NCI-H748 (cell line): ENCODE measurements at regions not wholly inside any gene's neighbourhood (a gene's known extent, or its start where the extent isn't known, plus 50 kb on each side); places are given as distances from the start of the nearest gene placed in this dataset.

ENCODE experiments used
- DNase-seq: peaks from one replicate; lab custom pipeline; 2025; ENCODE audit not compliant: unreplicated experiment; lab: John Stamatoyannopoulos, UW

GRCh38 chr5:58259685-58260152, 200.2 kb downstream of the PLK2 start:
- DNase-seq: no peak

GRCh38 chr5:58258984-58259684, 200.8 kb downstream of the PLK2 start:
- no peak for DNase-seq

- no peak for DNase-seq
Measured at GRCh38 chr5:58255970-58256369, 203.9 kb downstream of the PLK2 start.

- DNase-seq: no peak
Measured at GRCh38 chr5:58255386-58255785, 204.5 kb downstream of the PLK2 start.

- no peak for DNase-seq
Measured at GRCh38 chr5:58248221-58248620, 211.7 kb downstream of the PLK2 start.

GRCh38 chr5:58246461-58246944, 213.4 kb downstream of the PLK2 start:
- no peak for DNase-seq

GRCh38 chr5:58245476-58245840, 214.4 kb downstream of the PLK2 start:
- DNase-seq: peak; percentile 42

GRCh38 chr5:58244819-58245475, 214.9 kb downstream of the PLK2 start:
- no peak for DNase-seq

GRCh38 chr5:58241389-58241788, 218.5 kb downstream of the PLK2 start:
- no peak for DNase-seq

- DNase-seq: no peak
Measured at GRCh38 chr5:58240322-58240721, 219.6 kb downstream of the PLK2 start.

- DNase-seq: no peak
Measured at GRCh38 chr5:58239731-58240130, 220.2 kb downstream of the PLK2 start.

GRCh38 chr5:58239045-58239444, 220.8 kb downstream of the PLK2 start:
- no peak for DNase-seq

GRCh38 chr5:58236498-58236897, 223.4 kb downstream of the PLK2 start:
- DNase-seq: no peak

- no peak for DNase-seq
Measured at GRCh38 chr5:58235299-58235698, 224.6 kb downstream of the PLK2 start.

GRCh38 chr5:58232130-58232529, 227.8 kb downstream of the PLK2 start:
- no peak for DNase-seq

- no peak for DNase-seq
Measured at GRCh38 chr5:58231041-58231440, 228.8 kb downstream of the PLK2 start.

GRCh38 chr5:58228896-58229295, 231.0 kb downstream of the PLK2 start:
- no peak for DNase-seq

- DNase-seq: no peak
Measured at GRCh38 chr5:58227858-58228257, 232.0 kb downstream of the PLK2 start.

- DNase-seq: no peak
Measured at GRCh38 chr5:58224661-58225060, 235.2 kb downstream of the PLK2 start.

- no peak for DNase-seq
Measured at GRCh38 chr5:58224221-58224620, 235.7 kb downstream of the PLK2 start.

GRCh38 chr5:58215364-58215763, 244.5 kb downstream of the PLK2 start:
- no peak for DNase-seq

- DNase-seq: no peak
Measured at GRCh38 chr5:58211441-58211840, 248.4 kb downstream of the PLK2 start.

GRCh38 chr5:58208674-58209073, 251.2 kb downstream of the PLK2 start:
- peak; percentile 79 for DNase-seq
